BE2C (cell line): ENCODE measurements at regions not wholly inside any gene's neighbourhood (a gene's known extent, or its start where the extent isn't known, plus 50 kb on each side); places are given as distances from the start of the nearest gene placed in this dataset.

Experiments
- DNase-seq: peaks from one replicate; pipeline ENCODE4 v3.0.0-alpha.2; 2020
- H3K27me3 ChIP-seq: fragments of 250-450 bp; sonication (Bioruptor Pico); 2 replicates; pipeline ENCODE4 v1.5.1; 2020; ENCODE audit warnings: mild to moderate bottlenecking
- H3K36me3 ChIP-seq: fragments of 250-450 bp; sonication (Bioruptor Pico); 2 replicates; pipeline ENCODE4 v1.5.1; 2020; ENCODE audit warnings: mild to moderate bottlenecking
- H3K4me1 ChIP-seq: fragments of 250-450 bp; sonication (Bioruptor Pico); 2 replicates; pipeline ENCODE4 v1.5.1; 2020
- H3K4me3 ChIP-seq: 2 replicates; pipeline ENCODE4 v1.5.1; 2011; ENCODE audit warnings: low read depth, low read length
- H3K9me3 ChIP-seq: fragments of 250-450 bp; sonication (Bioruptor Pico); 2 replicates; pipeline ENCODE4 v1.5.1; 2020
- TF ChIP-seq, protein P1 (sequence below): IDR thresholded peaks from 2 replicates; pipeline ENCODE4 v1.5.1; 2012; ENCODE audit warnings: mild to moderate bottlenecking, low read depth, low read length

DNA sequence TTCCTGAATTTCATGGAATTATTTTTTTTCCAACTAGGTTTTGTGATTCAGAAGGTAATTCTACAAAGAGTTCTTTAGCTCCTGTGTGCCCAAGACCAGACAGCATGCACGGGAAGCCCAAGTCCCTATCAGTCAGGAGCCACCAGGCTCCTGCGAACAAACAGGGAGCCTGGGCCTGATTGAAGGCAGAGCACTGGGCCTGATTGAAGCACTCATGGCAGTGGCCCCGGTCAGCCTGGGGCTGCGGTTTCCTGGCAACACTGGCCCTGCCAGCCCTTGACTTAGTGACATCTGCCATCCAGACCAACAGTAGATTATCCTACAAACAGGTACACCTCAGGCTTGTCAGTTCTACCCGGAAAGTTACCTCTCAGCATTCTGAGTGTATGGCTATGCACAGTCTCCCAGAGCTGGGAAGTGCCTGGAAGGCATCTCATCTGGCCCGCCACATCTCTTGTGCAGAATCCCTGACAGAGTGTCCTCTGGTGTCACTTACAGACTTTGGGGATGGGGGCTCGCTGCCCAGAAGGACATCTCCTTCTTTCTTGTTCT lies 133.8 kb downstream of the VEGFA start:
- H3K27me3 ChIP-seq, result no peaks in the 10 kb centered on the region
- TF ChIP-seq, protein P1, sequence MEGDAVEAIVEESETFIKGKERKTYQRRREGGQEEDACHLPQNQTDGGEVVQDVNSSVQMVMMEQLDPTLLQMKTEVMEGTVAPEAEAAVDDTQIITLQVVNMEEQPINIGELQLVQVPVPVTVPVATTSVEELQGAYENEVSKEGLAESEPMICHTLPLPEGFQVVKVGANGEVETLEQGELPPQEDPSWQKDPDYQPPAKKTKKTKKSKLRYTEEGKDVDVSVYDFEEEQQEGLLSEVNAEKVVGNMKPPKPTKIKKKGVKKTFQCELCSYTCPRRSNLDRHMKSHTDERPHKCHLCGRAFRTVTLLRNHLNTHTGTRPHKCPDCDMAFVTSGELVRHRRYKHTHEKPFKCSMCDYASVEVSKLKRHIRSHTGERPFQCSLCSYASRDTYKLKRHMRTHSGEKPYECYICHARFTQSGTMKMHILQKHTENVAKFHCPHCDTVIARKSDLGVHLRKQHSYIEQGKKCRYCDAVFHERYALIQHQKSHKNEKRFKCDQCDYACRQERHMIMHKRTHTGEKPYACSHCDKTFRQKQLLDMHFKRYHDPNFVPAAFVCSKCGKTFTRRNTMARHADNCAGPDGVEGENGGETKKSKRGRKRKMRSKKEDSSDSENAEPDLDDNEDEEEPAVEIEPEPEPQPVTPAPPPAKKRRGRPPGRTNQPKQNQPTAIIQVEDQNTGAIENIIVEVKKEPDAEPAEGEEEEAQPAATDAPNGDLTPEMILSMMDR, result no peak
- peak; percentile 75 for DNase-seq
- H3K36me3 ChIP-seq, result no peaks in the 10 kb centered on the region
- H3K4me3 ChIP-seq, result no peak overlapping the region
- no peaks in the 10 kb centered on the region; the same call in 1 of the 2 replicates for H3K9me3 ChIP-seq
- H3K4me1 ChIP-seq, result peaks cover 25% of the 10 kb centered on the region

DNA sequence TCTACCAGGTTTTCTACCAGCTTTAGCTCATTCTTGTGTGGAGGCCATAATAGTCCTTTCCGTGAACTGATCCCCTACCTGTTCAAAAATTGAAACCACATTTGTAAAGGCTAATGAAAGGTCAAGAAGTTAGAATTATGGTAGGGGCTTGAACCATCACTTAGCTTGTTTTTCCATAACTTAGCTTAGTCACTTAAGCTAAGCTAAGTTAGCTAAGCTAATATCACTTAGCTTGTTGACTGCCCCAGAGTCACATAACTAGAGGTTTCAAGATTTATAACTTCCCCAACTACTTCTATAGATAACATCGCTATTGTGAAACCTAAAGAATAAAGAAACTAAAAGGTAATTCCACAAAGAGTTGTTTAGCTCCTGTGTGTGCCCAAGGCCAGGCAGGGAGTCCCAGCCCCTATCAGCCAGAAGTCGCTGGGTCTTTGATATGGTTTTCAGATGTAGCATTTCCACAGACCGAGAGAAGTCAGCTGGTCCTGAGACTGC lies 131.8 kb downstream of the VEGFA start:
- H3K4me1 ChIP-seq, result peaks cover 29% of the 10 kb centered on the region
- DNase-seq, result no peak
- TF ChIP-seq, protein P1, result no peak

DNA sequence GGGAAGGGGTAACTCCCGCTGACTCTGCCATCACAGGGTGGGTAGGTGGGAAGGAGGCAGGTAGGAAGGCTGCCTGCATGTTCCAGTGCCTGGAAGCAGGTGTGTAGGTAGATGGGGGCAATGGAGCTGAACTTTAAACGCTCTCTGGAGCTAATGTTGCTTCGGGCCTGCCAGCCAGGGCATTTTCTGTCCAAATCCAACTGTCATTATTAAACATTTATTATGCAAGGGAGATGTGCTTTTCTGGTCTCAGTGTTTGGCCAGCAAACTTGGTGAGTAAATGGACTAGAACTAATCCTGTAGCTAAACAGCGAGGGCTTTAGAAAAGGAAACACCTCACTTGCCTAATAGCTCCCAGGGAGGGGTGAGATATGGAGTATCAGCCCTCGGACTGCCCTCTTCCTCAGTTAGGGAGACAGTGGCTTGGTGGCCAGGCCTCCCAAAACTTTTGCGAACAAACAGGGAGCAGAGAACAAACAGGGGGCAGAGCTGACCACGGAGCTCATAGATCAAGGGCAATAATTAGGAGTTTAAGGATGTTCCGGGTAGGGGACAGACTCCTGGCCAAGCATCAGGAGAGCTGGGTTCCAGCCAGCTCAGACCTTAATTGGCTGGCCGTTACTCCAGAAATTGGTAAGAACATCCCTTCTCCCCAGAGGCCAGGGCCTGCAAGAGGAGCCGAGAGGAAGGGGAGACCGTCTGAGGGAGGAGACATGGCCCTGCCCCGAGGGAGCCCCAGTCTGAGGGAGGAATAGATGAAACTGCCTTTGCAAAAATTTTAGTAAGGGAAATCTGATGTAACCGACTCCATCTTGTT lies 131.1 kb downstream of the VEGFA start:
- no peaks in the 10 kb centered on the region; the same call in 1 of the 2 replicates for H3K9me3 ChIP-seq
- peaks cover 33% of the 10 kb centered on the region for H3K4me1 ChIP-seq
- H3K4me3 ChIP-seq, result no peak overlapping the region
- TF ChIP-seq, protein P1, result no peak
- H3K36me3 ChIP-seq, result no peaks in the 10 kb centered on the region
- DNase-seq, result no peak
- no peaks in the 10 kb centered on the region for H3K27me3 ChIP-seq

More for the DNA sequence above, 131.8 kb downstream of the VEGFA start:
- Histone ChIP-seq H3K4me3 (no peak overlapping the region), H3K36me3 (no peaks in the 10 kb centered on the region), H3K27me3 (no peaks in the 10 kb centered on the region), H3K9me3 (no peaks in the 10 kb centered on the region; the same call in 1 of the 2 replicates)

DNA sequence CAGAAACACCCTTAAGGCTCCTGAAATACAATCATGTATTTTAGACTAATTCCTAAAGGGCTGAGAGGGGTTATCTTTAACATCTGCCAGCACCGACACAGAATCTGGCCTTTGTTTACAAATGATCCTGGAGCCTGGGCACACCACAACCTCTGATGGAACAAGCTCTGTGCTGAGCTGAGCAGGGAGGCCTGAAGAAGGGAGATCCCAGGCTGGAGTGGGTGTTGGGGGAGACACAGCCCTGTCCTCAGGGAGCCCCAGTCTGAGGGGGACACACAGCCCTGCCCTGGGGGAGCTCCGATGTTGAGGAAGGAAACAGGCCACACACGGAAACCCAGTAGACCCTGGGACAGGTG lies 130.5 kb downstream of the VEGFA start:
- Histone ChIP-seq H3K36me3 (no peaks in the 10 kb centered on the region), H3K4me3 (no peak overlapping the region), H3K4me1 (peaks cover 33% of the 10 kb centered on the region), H3K9me3 (no peaks in the 10 kb centered on the region; the same call in 1 of the 2 replicates), H3K27me3 (no peaks in the 10 kb centered on the region)
- no peak for DNase-seq
- TF ChIP-seq, protein P1, result no peak

GRCh38 chr6:43899830-43900229 lies 129.8 kb downstream of the VEGFA start:
- Histone ChIP-seq H3K27me3 (no peaks in the 10 kb centered on the region), H3K4me1 (peaks cover 33% of the 10 kb centered on the region)
- no peak for DNase-seq

More at GRCh38 chr6:43899830-43900229, 129.8 kb downstream of the VEGFA start:
- no peaks in the 10 kb centered on the region for H3K36me3 ChIP-seq
- TF ChIP-seq, protein P1, result no peak
- no peaks in the 10 kb centered on the region; the same call in 1 of the 2 replicates for H3K9me3 ChIP-seq
- no peak overlapping the region for H3K4me3 ChIP-seq
